ENCODE measurements at regions not wholly inside any gene's neighbourhood (a gene's known extent, or its start where the extent isn't known, plus 50 kb on each side); places are given as distances from the start of the nearest gene placed in this dataset.

- no peak for TF ChIP-seq CTCF (IDR thresholded peaks at IDR 0.05; ENCODE audit: insufficient read depth, low read depth, low read length)
- no peak overlapping the region for H3K4me3 ChIP-seq (ENCODE audit: low read depth, low read length)
- DNase-seq (ENCODE audit: low read depth) = no peak
These were observed 114.0 kb downstream of the MED10 start for GRCh38 chr5:6264394-6264793.

GRCh38 chr5:6262651-6263363 lies 115.5 kb downstream of the MED10 start:
- no peak for DNase-seq (ENCODE audit: low read depth)
- TF ChIP-seq CTCF (IDR thresholded peaks at IDR 0.05; ENCODE audit: insufficient read depth, low read depth, low read length) = no peak
- H3K4me3 ChIP-seq (ENCODE audit: low read depth, low read length) = no peak overlapping the region

- H3K4me3 ChIP-seq (ENCODE audit: low read depth, low read length) = no peak overlapping the region
- no peak for DNase-seq (ENCODE audit: low read depth)
- no peak for TF ChIP-seq CTCF (IDR thresholded peaks at IDR 0.05; ENCODE audit: insufficient read depth, low read depth, low read length)
These were observed 116.7 kb downstream of the MED10 start for GRCh38 chr5:6261668-6262067.

- no peak overlapping the region for H3K4me3 ChIP-seq (ENCODE audit: low read depth, low read length)
- DNase-seq (ENCODE audit: low read depth) = no peak
- no peak for TF ChIP-seq CTCF (IDR thresholded peaks at IDR 0.05; ENCODE audit: insufficient read depth, low read depth, low read length)
These were observed 117.1 kb downstream of the MED10 start for GRCh38 chr5:6261256-6261655.

- no peak for TF ChIP-seq CTCF (IDR thresholded peaks at IDR 0.05; ENCODE audit: insufficient read depth, low read depth, low read length)
- no peak overlapping the region for H3K4me3 ChIP-seq (ENCODE audit: low read depth, low read length)
- no peak for DNase-seq (ENCODE audit: low read depth)
These were observed 117.5 kb downstream of the MED10 start for GRCh38 chr5:6260846-6261245.

GRCh38 chr5:6256901-6257300 lies 121.4 kb downstream of the MED10 start:
- H3K4me3 ChIP-seq (ENCODE audit: low read depth, low read length) = no peak overlapping the region
- no peak for DNase-seq (ENCODE audit: low read depth)
- TF ChIP-seq CTCF (IDR thresholded peaks at IDR 0.05; ENCODE audit: insufficient read depth, low read depth, low read length) = no peak

GRCh38 chr5:6255956-6256355 lies 122.4 kb downstream of the MED10 start:
- no peak for DNase-seq (ENCODE audit: low read depth)
- no peak for TF ChIP-seq CTCF (IDR thresholded peaks at IDR 0.05; ENCODE audit: insufficient read depth, low read depth, low read length)
- H3K4me3 ChIP-seq (ENCODE audit: low read depth, low read length) = no peak overlapping the region

Measured in fibroblast of villous mesenchyme (primary cell).